ENCODE measurements at regions not wholly inside any gene's neighbourhood (a gene's known extent, or its start where the extent isn't known, plus 50 kb on each side); places are given as distances from the start of the nearest gene placed in this dataset.

- no peak for ATAC-seq
- H3K36me3 ChIP-seq = no peaks in the 10 kb centered on the region
These were observed 163.3 kb downstream of the VEGFA start for GRCh38 chr6:43933148-43933885.

GRCh38 chr6:43932259-43933147 is 162.5 kb downstream of the VEGFA start:
- no peaks in the 10 kb centered on the region for H3K36me3 ChIP-seq
- H3K4me1 ChIP-seq = peaks cover 0 to 19% of the 10 kb centered on the region in 2 donors
- ATAC-seq (no peak), DNase-seq (no peak)
- in situ Hi-C loops (cut with MboI; ENCODE audit: low sequenced_read_pairs in 4 of 4) (no loop called here), intact Hi-C loops (cut with DNase I; ENCODE audit: low total_unique reads) (no loop called here)
- no peaks in the 10 kb centered on the region for H3K27me3 ChIP-seq
- no peak for TF ChIP-seq CTCF (IDR thresholded peaks at IDR 0.05 in 4 of 5, conservative IDR thresholded peaks at IDR 0.05 in 1 of 5)
- TF ChIP-seq POLR2A (IDR thresholded peaks at IDR 0.05) = no peak
- no peak overlapping the region for H3K27ac ChIP-seq
- no peaks in the 10 kb centered on the region for H3K9me3 ChIP-seq
- no peak overlapping the region for H3K4me3 ChIP-seq

More at GRCh38 chr6:43933148-43933885, 163.3 kb downstream of the VEGFA start:
- TF ChIP-seq CTCF (IDR thresholded peaks at IDR 0.05 in 4 of 5, conservative IDR thresholded peaks at IDR 0.05 in 1 of 5) (no peak), POLR2A (IDR thresholded peaks at IDR 0.05) (no peak)
- peaks cover 0 to 19% of the 10 kb centered on the region in 2 donors for H3K4me1 ChIP-seq
- H3K4me3 ChIP-seq = no peak overlapping the region
- intact Hi-C loops (cut with DNase I; ENCODE audit: low total_unique reads) = no loop called here
- no peaks in the 10 kb centered on the region for H3K27me3 ChIP-seq
- H3K9me3 ChIP-seq = no peaks in the 10 kb centered on the region
- no peak overlapping the region for H3K27ac ChIP-seq
- no peak for DNase-seq
- in situ Hi-C loops (cut with MboI; ENCODE audit: low sequenced_read_pairs in 4 of 4) = no loop called here

GRCh38 chr6:43931201-43931600 is 161.2 kb downstream of the VEGFA start:
- Histone ChIP-seq H3K4me3 (no peak overlapping the region), H3K36me3 (no peaks in the 10 kb centered on the region), H3K4me1 (peaks cover 0 to 7% of the 10 kb centered on the region in 2 donors), H3K9me3 (no peaks in the 10 kb centered on the region), H3K27ac (no peak overlapping the region), H3K27me3 (no peaks in the 10 kb centered on the region)
- in situ Hi-C loops (cut with MboI; ENCODE audit: low sequenced_read_pairs in 4 of 4) = no loop called here
- no peak for ATAC-seq
- TF ChIP-seq CTCF (IDR thresholded peaks at IDR 0.05 in 4 of 5, conservative IDR thresholded peaks at IDR 0.05 in 1 of 5) (no peak), POLR2A (IDR thresholded peaks at IDR 0.05) (no peak)
- intact Hi-C loops (cut with DNase I; ENCODE audit: low total_unique reads) = no loop called here
- no peak for DNase-seq

- ATAC-seq (no peak), DNase-seq (no peak)
- Histone ChIP-seq H3K9me3 (no peaks in the 10 kb centered on the region), H3K4me3 (no peak overlapping the region), H3K27ac (no peak overlapping the region), H3K36me3 (no peaks in the 10 kb centered on the region), H3K27me3 (no peaks in the 10 kb centered on the region), H3K4me1 (peaks cover 0 to under 1% of the 10 kb centered on the region in 2 donors)
- in situ Hi-C loops (cut with MboI; ENCODE audit: low sequenced_read_pairs in 4 of 4) (no loop called here), intact Hi-C loops (cut with DNase I; ENCODE audit: low total_unique reads) (no loop called here)
- TF ChIP-seq POLR2A (IDR thresholded peaks at IDR 0.05) = no peak
- no peak for TF ChIP-seq CTCF (IDR thresholded peaks at IDR 0.05 in 4 of 5, conservative IDR thresholded peaks at IDR 0.05 in 1 of 5)
These were observed 160.6 kb downstream of the VEGFA start for GRCh38 chr6:43930440-43931154.
